ENCODE measurements at regions not wholly inside any gene's neighbourhood (a gene's known extent, or its start where the extent isn't known, plus 50 kb on each side); places are given as distances from the start of the nearest gene placed in this dataset.

GRCh38 chr9:124206391-124206790 is 51.4 kb upstream of the NEK6 start:
- no peak for DNase-seq (ENCODE audit: low spot score)
- no peak for ATAC-seq
- H3K9me3 Mint-ChIP-seq = peaks cover 14% of the 10 kb centered on the region
- no peaks in the 10 kb centered on the region for H3K36me3 Mint-ChIP-seq
- H3K27me3 Mint-ChIP-seq (ENCODE audit: low read depth) = peaks cover 9% of the 10 kb centered on the region
- H3K4me3 Mint-ChIP-seq = no peak overlapping the region
- no peak overlapping the region for H3K27ac Mint-ChIP-seq
- ChIA-PET CTCF (no interaction called here), POLR2A (no interaction called here)
- H3K4me1 Mint-ChIP-seq = peaks cover 8% of the 10 kb centered on the region; the same call in 1 of the 2 replicates
- TF ChIP-seq ZNF425 (CRISPR knock-in tag; conservative IDR thresholded peaks at IDR 0.05) = no peak
- no peak for TF ChIP-seq ZNF671 (CRISPR knock-in tag; IDR thresholded peaks at IDR 0.05)
- TF ChIP-seq NR2C2 (CRISPR knock-in tag; IDR thresholded peaks at IDR 0.05) = no peak
- no peak for TF ChIP-seq USF2 (CRISPR knock-in tag; IDR thresholded peaks at IDR 0.05)
- no peak for TF ChIP-seq ZNF232 (CRISPR knock-in tag; IDR thresholded peaks at IDR 0.05)
- no peak for TF ChIP-seq E2F4 (CRISPR knock-in tag; IDR thresholded peaks at IDR 0.05; ENCODE audit: borderline replicate concordance, low read depth)
- no peak for TF ChIP-seq ZNF423 (CRISPR knock-in tag; IDR thresholded peaks at IDR 0.05)
- TF ChIP-seq FOXJ3 (CRISPR knock-in tag; IDR thresholded peaks at IDR 0.05; ENCODE audit: borderline replicate concordance) = no peak
- TF ChIP-seq HMGXB4 (CRISPR knock-in tag; IDR thresholded peaks at IDR 0.05) = no peak
- TF ChIP-seq OVOL2 (CRISPR knock-in tag; IDR thresholded peaks at IDR 0.05; ENCODE audit: borderline replicate concordance) = no peak
- no peak for TF ChIP-seq EMX1 (CRISPR knock-in tag; IDR thresholded peaks at IDR 0.05)
- no peak for TF ChIP-seq E2F1 (CRISPR knock-in tag; IDR thresholded peaks at IDR 0.05)
- TF ChIP-seq AFF4 (CRISPR knock-in tag; IDR thresholded peaks at IDR 0.05; ENCODE audit: borderline replicate concordance) = no peak
- no peak for TF ChIP-seq ZNF532 (CRISPR knock-in tag; IDR thresholded peaks at IDR 0.05; ENCODE audit: borderline replicate concordance)
